NCI-H446 (cell line): ENCODE measurements at regions not wholly inside any gene's neighbourhood (a gene's known extent, or its start where the extent isn't known, plus 50 kb on each side); places are given as distances from the start of the nearest gene placed in this dataset.
"Not testable (repeated sequence)": the region's sequence is repeated elsewhere in the genome, so short reads cannot be mapped to it uniquely, and the experiment has no call there.

Source experiments
- DNase-seq, 2 experiments: peaks; one replicate each; lab custom pipeline; 2025; lab: John Stamatoyannopoulos, UW

GRCh38 chr6:118719351-118720124 is 68.1 kb upstream of the CEP85L start:
- no peak for DNase-seq

- no peak for DNase-seq
Measured at GRCh38 chr6:118718903-118719302, 67.5 kb upstream of the CEP85L start.

- DNase-seq: no peak
Measured at GRCh38 chr6:118718297-118718696, 66.9 kb upstream of the CEP85L start.

- DNase-seq: no peak
Measured at GRCh38 chr6:118717106-118717505, 65.7 kb upstream of the CEP85L start.

GRCh38 chr6:118715907-118716306 is 64.5 kb upstream of the CEP85L start:
- DNase-seq: not testable (repeated sequence)

- no peak for DNase-seq
Measured at GRCh38 chr6:118715376-118715775, 64.0 kb upstream of the CEP85L start.

- DNase-seq: no peak
Measured at GRCh38 chr6:118714756-118715155, 63.4 kb upstream of the CEP85L start.

- DNase-seq: no peak
Measured at GRCh38 chr6:118712969-118713368, 61.6 kb upstream of the CEP85L start.

GRCh38 chr6:118710616-118711015 is 59.2 kb upstream of the CEP85L start:
- no peak for DNase-seq

GRCh38 chr6:118709859-118710350 is 58.5 kb upstream of the CEP85L start:
- DNase-seq: no peak

GRCh38 chr6:118708744-118709143 is 57.4 kb upstream of the CEP85L start:
- DNase-seq: no peak

- DNase-seq: no peak
Measured at GRCh38 chr6:118708055-118708454, 56.7 kb upstream of the CEP85L start.

- DNase-seq: no peak
Measured at GRCh38 chr6:118706702-118707101, 55.3 kb upstream of the CEP85L start.

GRCh38 chr6:118705544-118706491 is 54.4 kb upstream of the CEP85L start:
- DNase-seq: peak in 1 of 2 experiments; percentile 3

- DNase-seq: no peak
Measured at GRCh38 chr6:118704915-118705314, 53.5 kb upstream of the CEP85L start.

GRCh38 chr6:118701260-118701659 is 49.9 kb upstream of the CEP85L start:
- DNase-seq: not testable (repeated sequence)
